Liver (tissue), 8 donors: ENCODE measurements at regions not wholly inside any gene's neighbourhood (a gene's known extent, or its start where the extent isn't known, plus 50 kb on each side); places are given as distances from the start of the nearest gene placed in this dataset.

Experiments
- DNase-seq: peaks from one replicate; pipeline ENCODE4 v3.0.0-alpha.2; 2017; ENCODE audit warnings: low spot score
- H3K27ac ChIP-seq, 2 donors: one replicate each; pipeline ENCODE4 v1.7.0; 2013; ENCODE audit warnings: inconsistent platforms in 2 of 2, low read length in 2 of 2, control low read depth in 1 of 2, low read depth in 1 of 2, mild to moderate bottlenecking in 1 of 2
- H3K27me3 ChIP-seq, 4 donors: one replicate each; pipeline versions ENCODE4 v1.6.1 to v1.7.0; 2013; ENCODE audit warnings: low read length in 3 of 4, inconsistent platforms in 1 of 4, mild to moderate bottlenecking in 1 of 4, moderate library complexity in 1 of 4; ENCODE audit not compliant: control insufficient read depth in 4 of 4, insufficient read depth in 4 of 4
- H3K36me3 ChIP-seq, 4 donors: one replicate each; pipeline versions ENCODE4 v1.6.1 to v1.7.0; 2013; ENCODE audit warnings: low read length in 3 of 4, mild to moderate bottlenecking in 3 of 4, low read depth in 1 of 4, moderate library complexity in 1 of 4; ENCODE audit not compliant: control insufficient read depth in 4 of 4, insufficient read depth in 3 of 4
- H3K4me1 ChIP-seq, 4 donors: one replicate each; pipeline versions ENCODE4 v1.6.1 to v1.7.0; 2013; ENCODE audit warnings: low read length in 3 of 4, mild to moderate bottlenecking in 3 of 4, moderate library complexity in 1 of 4; ENCODE audit not compliant: control insufficient read depth in 4 of 4, insufficient read depth in 4 of 4
- H3K4me3 ChIP-seq, 3 donors: one replicate each; pipeline versions ENCODE4 v1.6.1 to v1.7.0; 2013; ENCODE audit warnings: low read length in 3 of 3, control low read depth in 1 of 3, low read depth in 1 of 3, mild to moderate bottlenecking in 1 of 3
- H3K9ac ChIP-seq, 2 donors: one replicate each; pipeline ENCODE4 v1.7.0; 2013; ENCODE audit warnings: low read length in 2 of 2, mild to moderate bottlenecking in 2 of 2, moderate library complexity in 2 of 2, control low read depth in 1 of 2, low read depth in 1 of 2
- H3K9me3 ChIP-seq, 4 donors: one replicate each; pipeline versions ENCODE4 v1.6.1 to v1.7.0; 2013; ENCODE audit warnings: low read length in 3 of 4; ENCODE audit not compliant: control insufficient read depth in 4 of 4
- EGR1 ChIP-seq, 2 donors: IDR thresholded peaks; 2 replicates each; pipeline ENCODE4 v1.6.1; 2016 to 2018; ENCODE audit warnings: antibody characterized with exemption in 2 of 2, low read depth in 2 of 2
- FOXA1 ChIP-seq: IDR thresholded peaks from 2 replicates; pipeline ENCODE4 v1.6.1; 2016; ENCODE audit warnings: antibody characterized with exemption
- FOXA2 ChIP-seq: IDR thresholded peaks from 2 replicates; pipeline ENCODE4 v1.6.1; 2016; ENCODE audit warnings: antibody characterized with exemption
- GABPA ChIP-seq, 2 donors: IDR thresholded peaks in 1 of 2; conservative IDR thresholded peaks in 1 of 2; 2 replicates each; pipeline ENCODE4 v1.6.1; 2016; ENCODE audit warnings: antibody characterized with exemption in 2 of 2, mild to moderate bottlenecking in 1 of 2, moderate library complexity in 1 of 2
- HNF4A ChIP-seq, 2 donors: conservative IDR thresholded peaks; 2 replicates each; pipeline ENCODE4 v1.6.1; 2016; ENCODE audit warnings: antibody characterized with exemption in 2 of 2, mild to moderate bottlenecking in 2 of 2
- HNF4G ChIP-seq: IDR thresholded peaks from 2 replicates; pipeline ENCODE4 v1.6.1; 2016; ENCODE audit warnings: antibody characterized with exemption
- JUND ChIP-seq, 2 donors: IDR thresholded peaks; 2 replicates each; pipeline ENCODE4 v1.6.1; 2016; ENCODE audit warnings: antibody characterized with exemption in 2 of 2
- NR2F2 ChIP-seq: IDR thresholded peaks from 2 replicates; pipeline ENCODE4 v1.6.1; 2016; ENCODE audit warnings: antibody characterized with exemption
- RAD21 ChIP-seq, 2 donors: IDR thresholded peaks; 2 replicates each; pipeline ENCODE4 v1.6.1; 2016; ENCODE audit warnings: antibody characterized with exemption in 2 of 2, mild to moderate bottlenecking in 2 of 2
- RXRA ChIP-seq, 2 donors: IDR thresholded peaks; 2 replicates each; pipeline ENCODE4 v1.6.1; 2017 to 2018; ENCODE audit warnings: antibody characterized with exemption in 2 of 2, mild to moderate bottlenecking in 1 of 2
- SP1 ChIP-seq: IDR thresholded peaks from 2 replicates; pipeline ENCODE4 v1.6.1; 2018; ENCODE audit warnings: antibody characterized with exemption, mild to moderate bottlenecking
- TAF1 ChIP-seq: conservative IDR thresholded peaks from 2 replicates; pipeline ENCODE4 v1.6.1; 2016; ENCODE audit warnings: antibody characterized with exemption, mild to moderate bottlenecking
- YY1 ChIP-seq: IDR thresholded peaks from 2 replicates; pipeline ENCODE4 v1.6.1; 2016; ENCODE audit warnings: antibody characterized with exemption, mild to moderate bottlenecking
- WGBS: extraction: QIAGEN DNeasy Blood & Tissue Kit; methylation state at CpG from one replicate; pipeline ENCODE4 v1.1.7; 2013; 5-methylcytosine and 5-hydroxymethylcytosine counted together
- TF ChIP-seq, protein P1 (sequence below): IDR thresholded peaks from 2 replicates; pipeline ENCODE4 v1.6.1; 2016; ENCODE audit warnings: antibody characterized with exemption
- TF ChIP-seq, protein P2 (sequence below): IDR thresholded peaks from 2 replicates; pipeline ENCODE4 v1.6.1; 2016; ENCODE audit warnings: antibody characterized with exemption
- TF ChIP-seq, protein P3 (sequence below): fragments of 150-350 bp; IDR thresholded peaks from 2 replicates; pipeline ENCODE4 v1.5.1; 2017; ENCODE audit warnings: improper control_type of control experiment, low read depth, low read length; ENCODE audit not compliant: missing input control
- TF ChIP-seq, protein P4 (sequence below): IDR thresholded peaks from 2 replicates; pipeline ENCODE4 v1.6.1; 2016; ENCODE audit warnings: antibody characterized with exemption
- TF ChIP-seq, protein P5 (sequence below): IDR thresholded peaks from 2 replicates; pipeline ENCODE4 v1.6.1; 2016; ENCODE audit warnings: antibody characterized with exemption, mild to moderate bottlenecking
- donor health status: healthy.
- donor health status: healthy.
- donor health status: healthy.
- donor health status: healthy.
- donor health status: healthy.

DNA sequence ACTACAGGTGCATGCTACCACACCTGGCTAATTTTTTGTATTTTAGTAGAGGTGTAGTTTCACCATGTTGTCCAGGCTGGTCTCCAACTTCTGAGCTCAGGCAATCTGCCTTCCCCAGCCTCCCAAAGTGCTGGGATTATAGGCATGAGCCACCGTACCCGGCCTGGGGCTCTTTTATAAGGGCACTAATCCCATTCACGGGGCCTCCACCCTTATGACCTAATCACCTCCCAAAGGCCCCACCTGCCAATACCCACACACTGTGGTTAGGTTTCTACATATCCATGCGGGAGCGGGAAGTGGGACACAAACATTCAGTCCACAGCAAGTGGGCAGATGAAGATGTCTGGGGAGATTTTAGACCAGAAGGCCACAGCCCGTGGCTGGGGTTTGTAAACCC lies 164.7 kb upstream of the SH3BP4 start (continued):
- no peak for TF ChIP-seq RXRA (IDR thresholded peaks at IDR 0.05)

DNA sequence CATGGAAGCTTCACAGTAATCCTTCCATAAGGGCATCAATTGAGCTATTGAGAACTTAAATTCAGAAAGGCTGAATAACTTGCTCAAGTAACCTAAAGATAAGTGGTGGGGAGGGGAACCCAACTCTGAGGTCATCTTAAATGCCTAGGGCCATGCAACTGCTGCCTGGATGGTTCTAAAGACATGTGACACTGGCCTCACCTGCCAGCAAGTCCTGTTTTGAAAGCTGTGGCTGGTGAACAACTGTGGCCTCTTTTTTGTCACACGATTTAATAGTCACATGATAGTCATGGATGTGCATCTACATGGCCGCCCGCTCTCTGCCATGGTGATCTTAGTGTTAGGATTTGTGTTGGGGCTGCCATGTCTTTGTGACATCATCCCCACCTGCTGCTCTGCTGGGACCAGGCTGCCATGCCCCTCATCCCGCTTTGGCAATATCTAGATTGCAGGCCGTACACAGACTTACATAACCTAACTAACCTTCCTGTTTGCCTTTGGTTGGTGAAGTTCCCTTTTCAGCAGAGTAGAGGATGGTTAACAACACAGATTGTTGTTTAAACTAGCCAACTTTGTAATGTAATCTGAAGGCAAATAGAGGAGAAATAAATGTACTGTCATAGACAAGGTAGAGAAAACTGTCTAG lies 177.9 kb upstream of the SH3BP4 start:
- Histone ChIP-seq H3K27me3 (no peaks in the 10 kb centered on the region), H3K4me3 (no peak overlapping the region), H3K4me1 (peaks cover 6 to 24% (median 16%) of the 10 kb centered on the region in 4 donors), H3K9me3 (no peaks in the 10 kb centered on the region), H3K36me3 (no peaks in the 10 kb centered on the region), H3K27ac (no peak overlapping the region), H3K9ac (no peak overlapping the region)
- DNase-seq = no peak
- TF ChIP-seq SP1 (no peak), HNF4A (conservative IDR thresholded peaks at IDR 0.05) (no peak), RXRA (IDR thresholded peaks at IDR 0.05) (no peak), FOXA2 (no peak), HNF4G (no peak), FOXA1 (no peak), EGR1 (IDR thresholded peaks at IDR 0.05; ENCODE audit: low read depth in 2 of 2) (no peak), GABPA (IDR thresholded peaks at IDR 0.05 in 1 of 2, conservative IDR thresholded peaks at IDR 0.05 in 1 of 2) (no peak), YY1 (no peak)
- TF ChIP-seq, protein P1, sequence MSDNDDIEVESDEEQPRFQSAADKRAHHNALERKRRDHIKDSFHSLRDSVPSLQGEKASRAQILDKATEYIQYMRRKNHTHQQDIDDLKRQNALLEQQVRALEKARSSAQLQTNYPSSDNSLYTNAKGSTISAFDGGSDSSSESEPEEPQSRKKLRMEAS = no peak
- TF ChIP-seq, protein P2, sequence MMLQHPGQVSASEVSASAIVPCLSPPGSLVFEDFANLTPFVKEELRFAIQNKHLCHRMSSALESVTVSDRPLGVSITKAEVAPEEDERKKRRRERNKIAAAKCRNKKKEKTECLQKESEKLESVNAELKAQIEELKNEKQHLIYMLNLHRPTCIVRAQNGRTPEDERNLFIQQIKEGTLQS = no peak
- TF ChIP-seq, protein P3, sequence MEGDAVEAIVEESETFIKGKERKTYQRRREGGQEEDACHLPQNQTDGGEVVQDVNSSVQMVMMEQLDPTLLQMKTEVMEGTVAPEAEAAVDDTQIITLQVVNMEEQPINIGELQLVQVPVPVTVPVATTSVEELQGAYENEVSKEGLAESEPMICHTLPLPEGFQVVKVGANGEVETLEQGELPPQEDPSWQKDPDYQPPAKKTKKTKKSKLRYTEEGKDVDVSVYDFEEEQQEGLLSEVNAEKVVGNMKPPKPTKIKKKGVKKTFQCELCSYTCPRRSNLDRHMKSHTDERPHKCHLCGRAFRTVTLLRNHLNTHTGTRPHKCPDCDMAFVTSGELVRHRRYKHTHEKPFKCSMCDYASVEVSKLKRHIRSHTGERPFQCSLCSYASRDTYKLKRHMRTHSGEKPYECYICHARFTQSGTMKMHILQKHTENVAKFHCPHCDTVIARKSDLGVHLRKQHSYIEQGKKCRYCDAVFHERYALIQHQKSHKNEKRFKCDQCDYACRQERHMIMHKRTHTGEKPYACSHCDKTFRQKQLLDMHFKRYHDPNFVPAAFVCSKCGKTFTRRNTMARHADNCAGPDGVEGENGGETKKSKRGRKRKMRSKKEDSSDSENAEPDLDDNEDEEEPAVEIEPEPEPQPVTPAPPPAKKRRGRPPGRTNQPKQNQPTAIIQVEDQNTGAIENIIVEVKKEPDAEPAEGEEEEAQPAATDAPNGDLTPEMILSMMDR = no peak
- 69% methylated on average over 5 of the region's 5 CpGs for whole genome bisulfite sequencing

DNA sequence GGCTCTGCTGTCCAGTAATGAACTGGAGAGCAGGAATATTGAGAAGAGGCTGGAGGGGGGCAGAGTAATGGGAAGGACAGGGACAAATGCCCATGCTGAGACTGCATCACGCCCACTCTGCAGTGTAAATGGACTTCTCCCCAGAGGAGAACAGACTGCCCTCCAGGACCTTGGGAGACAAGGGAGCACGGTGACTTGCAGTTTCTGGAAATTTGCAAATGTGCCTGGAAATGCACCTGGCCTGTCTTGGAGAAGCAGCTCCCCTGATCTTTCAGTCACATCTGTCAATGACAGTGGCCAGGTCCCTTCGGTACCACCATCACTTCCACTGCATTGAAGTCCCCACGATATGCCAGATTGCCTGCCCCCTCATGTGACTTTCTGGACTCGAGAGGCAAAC lies 178.7 kb upstream of the SH3BP4 start:
- Histone ChIP-seq H3K27ac (no peak overlapping the region), H3K27me3 (no peaks in the 10 kb centered on the region), H3K4me3 (no peak overlapping the region), H3K36me3 (no peaks in the 10 kb centered on the region), H3K9ac (no peak overlapping the region), H3K9me3 (no peaks in the 10 kb centered on the region), H3K4me1 (peaks cover 6 to 30% (median 19%) of the 10 kb centered on the region in 4 donors)
- WGBS = 93% methylated on average over 5 of the region's 5 CpGs
- DNase-seq = no peak
- TF ChIP-seq HNF4A (conservative IDR thresholded peaks at IDR 0.05) (no peak), FOXA2 (no peak), RXRA (IDR thresholded peaks at IDR 0.05) (no peak), TAF1 (no peak), YY1 (no peak), SP1 (no peak), JUND (IDR thresholded peaks at IDR 0.05) (no peak), HNF4G (no peak), FOXA1 (no peak), EGR1 (IDR thresholded peaks at IDR 0.05; ENCODE audit: low read depth in 2 of 2) (no peak), NR2F2 (no peak), RAD21 (IDR thresholded peaks at IDR 0.05) (no peak), GABPA (IDR thresholded peaks at IDR 0.05 in 1 of 2, conservative IDR thresholded peaks at IDR 0.05 in 1 of 2) (no peak)
- TF ChIP-seq, protein P4, sequence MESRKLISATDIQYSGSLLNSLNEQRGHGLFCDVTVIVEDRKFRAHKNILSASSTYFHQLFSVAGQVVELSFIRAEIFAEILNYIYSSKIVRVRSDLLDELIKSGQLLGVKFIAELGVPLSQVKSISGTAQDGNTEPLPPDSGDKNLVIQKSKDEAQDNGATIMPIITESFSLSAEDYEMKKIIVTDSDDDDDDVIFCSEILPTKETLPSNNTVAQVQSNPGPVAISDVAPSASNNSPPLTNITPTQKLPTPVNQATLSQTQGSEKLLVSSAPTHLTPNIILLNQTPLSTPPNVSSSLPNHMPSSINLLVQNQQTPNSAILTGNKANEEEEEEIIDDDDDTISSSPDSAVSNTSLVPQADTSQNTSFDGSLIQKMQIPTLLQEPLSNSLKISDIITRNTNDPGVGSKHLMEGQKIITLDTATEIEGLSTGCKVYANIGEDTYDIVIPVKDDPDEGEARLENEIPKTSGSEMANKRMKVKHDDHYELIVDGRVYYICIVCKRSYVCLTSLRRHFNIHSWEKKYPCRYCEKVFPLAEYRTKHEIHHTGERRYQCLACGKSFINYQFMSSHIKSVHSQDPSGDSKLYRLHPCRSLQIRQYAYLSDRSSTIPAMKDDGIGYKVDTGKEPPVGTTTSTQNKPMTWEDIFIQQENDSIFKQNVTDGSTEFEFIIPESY = no peak
- TF ChIP-seq, protein P2 = no peak
- TF ChIP-seq, protein P1 = no peak
- TF ChIP-seq, protein P3 = no peak
- TF ChIP-seq, protein P5, sequence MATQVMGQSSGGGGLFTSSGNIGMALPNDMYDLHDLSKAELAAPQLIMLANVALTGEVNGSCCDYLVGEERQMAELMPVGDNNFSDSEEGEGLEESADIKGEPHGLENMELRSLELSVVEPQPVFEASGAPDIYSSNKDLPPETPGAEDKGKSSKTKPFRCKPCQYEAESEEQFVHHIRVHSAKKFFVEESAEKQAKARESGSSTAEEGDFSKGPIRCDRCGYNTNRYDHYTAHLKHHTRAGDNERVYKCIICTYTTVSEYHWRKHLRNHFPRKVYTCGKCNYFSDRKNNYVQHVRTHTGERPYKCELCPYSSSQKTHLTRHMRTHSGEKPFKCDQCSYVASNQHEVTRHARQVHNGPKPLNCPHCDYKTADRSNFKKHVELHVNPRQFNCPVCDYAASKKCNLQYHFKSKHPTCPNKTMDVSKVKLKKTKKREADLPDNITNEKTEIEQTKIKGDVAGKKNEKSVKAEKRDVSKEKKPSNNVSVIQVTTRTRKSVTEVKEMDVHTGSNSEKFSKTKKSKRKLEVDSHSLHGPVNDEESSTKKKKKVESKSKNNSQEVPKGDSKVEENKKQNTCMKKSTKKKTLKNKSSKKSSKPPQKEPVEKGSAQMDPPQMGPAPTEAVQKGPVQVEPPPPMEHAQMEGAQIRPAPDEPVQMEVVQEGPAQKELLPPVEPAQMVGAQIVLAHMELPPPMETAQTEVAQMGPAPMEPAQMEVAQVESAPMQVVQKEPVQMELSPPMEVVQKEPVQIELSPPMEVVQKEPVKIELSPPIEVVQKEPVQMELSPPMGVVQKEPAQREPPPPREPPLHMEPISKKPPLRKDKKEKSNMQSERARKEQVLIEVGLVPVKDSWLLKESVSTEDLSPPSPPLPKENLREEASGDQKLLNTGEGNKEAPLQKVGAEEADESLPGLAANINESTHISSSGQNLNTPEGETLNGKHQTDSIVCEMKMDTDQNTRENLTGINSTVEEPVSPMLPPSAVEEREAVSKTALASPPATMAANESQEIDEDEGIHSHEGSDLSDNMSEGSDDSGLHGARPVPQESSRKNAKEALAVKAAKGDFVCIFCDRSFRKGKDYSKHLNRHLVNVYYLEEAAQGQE = no peak
